ENCODE measurements at regions not wholly inside any gene's neighbourhood (a gene's known extent, or its start where the extent isn't known, plus 50 kb on each side); places are given as distances from the start of the nearest gene placed in this dataset.
"Not testable (repeated sequence)": the region's sequence is repeated elsewhere in the genome, so short reads cannot be mapped to it uniquely, and the experiment has no call there.

DNA sequence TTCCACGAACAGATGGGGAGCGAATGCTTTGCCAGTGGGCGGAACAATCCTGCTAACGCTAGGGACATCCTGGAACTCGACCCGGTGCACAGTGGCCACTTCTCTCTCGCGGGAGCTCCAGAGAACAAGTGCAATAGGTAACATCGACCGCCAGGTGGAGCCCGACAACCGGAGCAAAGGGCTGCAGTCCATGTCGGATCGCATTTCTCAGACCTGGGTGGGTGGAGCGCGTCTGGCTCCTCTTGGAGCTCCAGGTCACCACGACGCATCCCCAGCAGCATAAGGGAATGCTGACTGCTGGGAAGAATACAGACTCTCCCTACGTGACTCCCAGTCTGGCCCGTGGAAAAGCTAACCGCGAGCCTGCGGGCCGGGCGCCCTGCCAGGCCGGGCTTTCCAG lies 1360.7 kb downstream of the SPATA31A7 start:
- not testable (repeated sequence) for TF ChIP-seq CTCF (IDR thresholded peaks at IDR 0.05; ENCODE audit: insufficient read depth, low read depth, low read length); EZH2 (IDR thresholded peaks at IDR 0.05; ENCODE audit: insufficient read depth, low read length)

All from astrocyte (in vitro differentiated cells and primary cell).